Left ventricle myocardium inferior (tissue), 1 donor: ENCODE measurements at regions not wholly inside any gene's neighbourhood (a gene's known extent, or its start where the extent isn't known, plus 50 kb on each side); places are given as distances from the start of the nearest gene placed in this dataset.
"Not testable (repeated sequence)": the region's sequence is repeated elsewhere in the genome, so short reads cannot be mapped to it uniquely, and the experiment has no call there.

Source experiments
- DNase-seq: peaks from one replicate; pipeline ENCODE4 v3.0.0-alpha.2; 2020
- H3K27ac ChIP-seq: fragments of 200-600 bp; replicated peaks from 2 replicates; pipeline ENCODE4 v1.8.0; 2021
- H3K27me3 ChIP-seq: fragments of 200-600 bp; 2 replicates; pipeline ENCODE4 v1.8.0; 2021; ENCODE audit warnings: low read depth
- H3K36me3 ChIP-seq: fragments of 200-600 bp; 2 replicates; pipeline ENCODE4 v1.8.0; 2021
- H3K4me1 ChIP-seq: fragments of 200-600 bp; 2 replicates; pipeline ENCODE4 v1.8.0; 2021
- H3K4me3 ChIP-seq: fragments of 200-600 bp; 2 replicates; pipeline ENCODE4 v1.8.0; 2021; ENCODE audit warnings: mild to moderate bottlenecking, moderate library complexity
- H3K9me3 ChIP-seq: fragments of 200-600 bp; replicated peaks from 2 replicates; pipeline ENCODE4 v1.8.0; 2021
- intact Hi-C: fragments of 100-400 bp; cut with micrococcal nuclease; formaldehyde crosslinking; loops from one replicate; pipeline ENCODE4 v1.11.0; 2022
- TF ChIP-seq, protein P1 (sequence below): fragments of 200-600 bp; IDR thresholded peaks from 2 replicates; pipeline ENCODE4 v1.8.0; 2021; ENCODE audit warnings: antibody characterized with exemption, mild to moderate bottlenecking, borderline replicate concordance
- donor health status: DM: no; HTN: yes; CAD: no; lungs with severe emphysema.

DNA sequence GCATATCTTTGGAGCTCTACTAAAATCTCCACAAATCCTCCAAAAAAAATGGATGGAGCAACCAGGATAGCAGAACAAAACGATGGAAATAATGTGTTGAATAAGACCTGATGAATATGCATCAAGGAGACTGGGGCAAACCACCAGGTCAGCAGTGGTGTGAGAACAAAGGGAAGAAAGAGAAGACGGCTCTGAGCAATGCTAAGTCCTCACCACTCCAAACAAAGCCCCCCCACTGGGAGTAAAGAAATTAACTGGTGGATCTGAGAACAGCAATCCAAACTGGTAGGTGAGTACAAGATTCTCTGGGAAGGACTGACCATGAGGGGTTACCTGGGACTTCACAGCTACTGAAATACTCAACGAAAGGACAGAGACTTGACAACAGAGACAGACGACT is 977.3 kb downstream of the TBL1XR1 start:
- Histone ChIP-seq H3K9me3 (peaks cover 3% of the 10 kb centered on the region), H3K27me3 (no peaks in the 10 kb centered on the region), H3K4me1 (no peaks in the 10 kb centered on the region), H3K27ac (no peak overlapping the region), H3K4me3 (no peak overlapping the region), H3K36me3 (no peaks in the 10 kb centered on the region)
- DNase-seq, result no peak
- TF ChIP-seq, protein P1, sequence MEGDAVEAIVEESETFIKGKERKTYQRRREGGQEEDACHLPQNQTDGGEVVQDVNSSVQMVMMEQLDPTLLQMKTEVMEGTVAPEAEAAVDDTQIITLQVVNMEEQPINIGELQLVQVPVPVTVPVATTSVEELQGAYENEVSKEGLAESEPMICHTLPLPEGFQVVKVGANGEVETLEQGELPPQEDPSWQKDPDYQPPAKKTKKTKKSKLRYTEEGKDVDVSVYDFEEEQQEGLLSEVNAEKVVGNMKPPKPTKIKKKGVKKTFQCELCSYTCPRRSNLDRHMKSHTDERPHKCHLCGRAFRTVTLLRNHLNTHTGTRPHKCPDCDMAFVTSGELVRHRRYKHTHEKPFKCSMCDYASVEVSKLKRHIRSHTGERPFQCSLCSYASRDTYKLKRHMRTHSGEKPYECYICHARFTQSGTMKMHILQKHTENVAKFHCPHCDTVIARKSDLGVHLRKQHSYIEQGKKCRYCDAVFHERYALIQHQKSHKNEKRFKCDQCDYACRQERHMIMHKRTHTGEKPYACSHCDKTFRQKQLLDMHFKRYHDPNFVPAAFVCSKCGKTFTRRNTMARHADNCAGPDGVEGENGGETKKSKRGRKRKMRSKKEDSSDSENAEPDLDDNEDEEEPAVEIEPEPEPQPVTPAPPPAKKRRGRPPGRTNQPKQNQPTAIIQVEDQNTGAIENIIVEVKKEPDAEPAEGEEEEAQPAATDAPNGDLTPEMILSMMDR, result no peak
- intact Hi-C loops, result no loop called here

- intact Hi-C loops, result no loop called here
- no peak overlapping the region for H3K27ac ChIP-seq
- H3K4me1 ChIP-seq, result no peaks in the 10 kb centered on the region
- no peaks in the 10 kb centered on the region for H3K9me3 ChIP-seq
- H3K36me3 ChIP-seq, result no peaks in the 10 kb centered on the region
- TF ChIP-seq, protein P1, result no peak
- no peak for DNase-seq
- H3K4me3 ChIP-seq, result no peak overlapping the region
- no peaks in the 10 kb centered on the region for H3K27me3 ChIP-seq
Observed at GRCh38 chr3:176214758-176215157, 982.5 kb downstream of the TBL1XR1 start.

GRCh38 chr3:176213314-176213713 is 984.0 kb downstream of the TBL1XR1 start:
- DNase-seq, H3K4me1 ChIP-seq: not testable (repeated sequence)

GRCh38 chr3:176208915-176209314 is 988.4 kb downstream of the TBL1XR1 start:
- H3K27ac ChIP-seq, result no peak overlapping the region
- H3K4me3 ChIP-seq, result no peak overlapping the region
- TF ChIP-seq, protein P1, result no peak
- no peaks in the 10 kb centered on the region for H3K9me3 ChIP-seq
- no peaks in the 10 kb centered on the region for H3K36me3 ChIP-seq
- intact Hi-C loops, result no loop called here
- DNase-seq, result no peak
- H3K27me3 ChIP-seq, result no peaks in the 10 kb centered on the region
- H3K4me1 ChIP-seq, result no peaks in the 10 kb centered on the region

More at GRCh38 chr3:176213314-176213713, 984.0 kb downstream of the TBL1XR1 start:
- H3K9me3 ChIP-seq, H3K27me3 ChIP-seq, H3K36me3 ChIP-seq, H3K27ac ChIP-seq, intact Hi-C loops, H3K4me3 ChIP-seq: not testable (repeated sequence)

GRCh38 chr3:176208283-176208682 is 989.0 kb downstream of the TBL1XR1 start:
- TF ChIP-seq, protein P1, result no peak
- intact Hi-C loops, result no loop called here

DNA sequence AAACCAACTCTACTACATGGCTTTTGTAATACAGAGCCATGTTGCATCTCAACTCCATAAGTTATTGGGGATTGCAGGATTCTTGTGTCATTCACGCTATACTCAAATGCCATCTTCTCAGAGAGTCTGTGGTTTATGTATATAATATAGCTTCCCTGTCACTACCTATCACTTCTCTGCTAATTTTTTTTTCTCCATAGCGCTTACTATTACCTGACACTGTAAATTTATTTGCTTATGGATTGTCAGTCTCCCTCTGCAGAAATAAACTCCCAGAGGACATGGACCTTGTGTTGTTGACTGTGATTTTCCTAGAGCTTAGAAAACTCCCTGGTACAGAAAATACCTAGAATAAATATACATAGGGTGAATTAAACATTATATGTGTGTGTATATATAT is 990.5 kb downstream of the TBL1XR1 start:
- Histone ChIP-seq H3K27me3 (no peaks in the 10 kb centered on the region), H3K4me1 (no peaks in the 10 kb centered on the region), H3K9me3 (no peaks in the 10 kb centered on the region), H3K36me3 (no peaks in the 10 kb centered on the region), H3K4me3 (no peak overlapping the region), H3K27ac (no peak overlapping the region)
- TF ChIP-seq, protein P1, result no peak
- intact Hi-C loops, result no loop called here
- no peak for DNase-seq

More at GRCh38 chr3:176208283-176208682, 989.0 kb downstream of the TBL1XR1 start:
- H3K4me1 ChIP-seq, result no peaks in the 10 kb centered on the region
- H3K4me3 ChIP-seq, result no peak overlapping the region
- no peaks in the 10 kb centered on the region for H3K36me3 ChIP-seq
- DNase-seq, result no peak
- H3K27me3 ChIP-seq, result no peaks in the 10 kb centered on the region
- H3K27ac ChIP-seq, result no peak overlapping the region
- H3K9me3 ChIP-seq, result no peaks in the 10 kb centered on the region
